GM23248 (cell line): ENCODE measurements at regions not wholly inside any gene's neighbourhood (a gene's known extent, or its start where the extent isn't known, plus 50 kb on each side); places are given as distances from the start of the nearest gene placed in this dataset.

Source experiments
- DNase-seq: peaks from one replicate; pipeline ENCODE4 v3.0.0-alpha.2; 2015
- H2AFZ ChIP-seq: fragments of 200-600 bp; sonication (generic); 2 replicates; pipeline ENCODE4 v1.6.1; 2016; ENCODE audit warnings: antibody characterized with exemption
- H3F3A ChIP-seq: fragments of 200-600 bp; sonication (generic); 2 replicates; pipeline ENCODE4 v1.6.1; 2016; ENCODE audit warnings: mild to moderate bottlenecking, antibody characterized with exemption, mixed run types; ENCODE audit not compliant: insufficient read depth
- H3K27ac ChIP-seq: fragments of 200-600 bp; sonication (generic); 2 replicates; pipeline ENCODE4 v1.5.1; 2016; ENCODE audit warnings: mild to moderate bottlenecking
- H3K27me3 ChIP-seq: fragments of 200-600 bp; sonication (generic); replicated peaks from 2 replicates; pipeline ENCODE4 v1.6.1; 2016; ENCODE audit warnings: mild to moderate bottlenecking; ENCODE audit not compliant: insufficient read depth
- H3K36me3 ChIP-seq: fragments of 200-600 bp; sonication (generic); 2 replicates; pipeline ENCODE4 v1.6.1; 2016; ENCODE audit warnings: low read depth, mild to moderate bottlenecking
- H3K4me1 ChIP-seq: fragments of 200-600 bp; sonication (generic); 2 replicates; pipeline ENCODE4 v1.6.1; 2016; ENCODE audit warnings: mild to moderate bottlenecking; ENCODE audit not compliant: insufficient read depth
- H3K4me2 ChIP-seq: fragments of 200-600 bp; sonication (generic); one replicate; pipeline ENCODE4 v1.6.1; 2016; ENCODE audit warnings: mild to moderate bottlenecking; ENCODE audit not compliant: unreplicated experiment
- H3K4me3 ChIP-seq: fragments of 200-600 bp; sonication (generic); 2 replicates; pipeline ENCODE4 v1.5.1; 2016; ENCODE audit warnings: mild to moderate bottlenecking
- H3K79me2 ChIP-seq: fragments of 200-600 bp; sonication (generic); 2 replicates; pipeline ENCODE4 v1.6.1; 2016; ENCODE audit warnings: mild to moderate bottlenecking; ENCODE audit not compliant: insufficient read depth
- H3K9ac ChIP-seq: fragments of 200-600 bp; sonication (generic); 2 replicates; pipeline ENCODE4 v1.6.1; 2016; ENCODE audit warnings: mild to moderate bottlenecking
- H3K9me2 ChIP-seq: fragments of 200-600 bp; sonication (generic); 2 replicates; pipeline ENCODE4 v1.6.1; 2016; ENCODE audit warnings: mixed run types, mild to moderate bottlenecking, moderate library complexity; ENCODE audit not compliant: insufficient read depth
- H3K9me3 ChIP-seq: fragments of 200-600 bp; sonication (generic); one replicate; pipeline ENCODE4 v1.6.1; 2017; ENCODE audit warnings: low read depth
- H4K20me1 ChIP-seq: fragments of 200-600 bp; sonication (generic); 2 replicates; pipeline ENCODE4 v1.6.0; 2016; ENCODE audit not compliant: insufficient read depth
- EZH2 ChIP-seq: fragments of 200-600 bp; sonication (generic); IDR thresholded peaks from 2 replicates; pipeline ENCODE4 v1.6.1; 2018; ENCODE audit warnings: antibody characterized with exemption, mild to moderate bottlenecking; ENCODE audit not compliant: insufficient read depth, poor library complexity, severe bottlenecking
- EZH2phosphoT487 ChIP-seq: fragments of 200-600 bp; sonication (generic); IDR thresholded peaks from 2 replicates; pipeline ENCODE4 v1.6.1; 2018; ENCODE audit warnings: antibody characterized with exemption, moderate library complexity, mild to moderate bottlenecking, low read depth; ENCODE audit not compliant: insufficient read depth
- WGBS, 2 experiments: methylation state at CpG; one replicate each; pipeline ENCODE4 v1.1.6; 2015 to 2017; ENCODE audit warnings: low lambda C conversion rate in 2 of 2, low coverage in 1 of 2; ENCODE audit errors: missing lambda C conversion rate in 2 of 2; 5-methylcytosine and 5-hydroxymethylcytosine counted together
- in situ Hi-C: fragments of 300-500 bp; cut with MboI; formaldehyde crosslinking; loops from 2 replicates; pipeline ENCODE4 v1.15.0; 2020

GRCh38 chr17:34113089-34113488 lies 142.0 kb upstream of the CCL2 start:
- Histone ChIP-seq H3K79me2 (no peaks in the 10 kb centered on the region), H3K36me3 (no peaks in the 10 kb centered on the region), H3K27me3 (peaks cover 4% of the 10 kb centered on the region; the same call in 1 of the 2 replicates), H3K4me1 (no peaks in the 10 kb centered on the region), H3K9me3 (no peaks in the 10 kb centered on the region), H3F3A (no peaks in the 10 kb centered on the region), H2AFZ (no peak overlapping the region), H3K4me3 (no peak overlapping the region), H4K20me1 (no peaks in the 10 kb centered on the region), H3K27ac (no peak overlapping the region), H3K9ac (no peak overlapping the region), H3K4me2 (no peak overlapping the region), H3K9me2 (no peaks in the 10 kb centered on the region)
- 50 to 61% methylated on average over 2 of the region's 2 CpGs for WGBS, 2 experiments
- peak; percentile 10 for DNase-seq
- in situ Hi-C loops, result no loop called here
- TF ChIP-seq EZH2phosphoT487 (no peak), EZH2 (no peak)

GRCh38 chr17:34114174-34114573 lies 140.9 kb upstream of the CCL2 start:
- no peak overlapping the region for H3K4me3 ChIP-seq
- TF ChIP-seq EZH2phosphoT487 (no peak), EZH2 (no peak)
- H3K27ac ChIP-seq, result no peak overlapping the region
- H3K79me2 ChIP-seq, result no peaks in the 10 kb centered on the region
- in situ Hi-C loops, result no loop called here
- H3K4me1 ChIP-seq, result no peaks in the 10 kb centered on the region
- H3K27me3 ChIP-seq, result peaks cover 4% of the 10 kb centered on the region; the same call in 1 of the 2 replicates
- DNase-seq, result no peak
- no peak overlapping the region for H3K4me2 ChIP-seq
- H3K9me3 ChIP-seq, result no peaks in the 10 kb centered on the region
- H3K36me3 ChIP-seq, result no peaks in the 10 kb centered on the region
- H4K20me1 ChIP-seq, result no peaks in the 10 kb centered on the region
- H3K9me2 ChIP-seq, result no peaks in the 10 kb centered on the region
- no peak overlapping the region for H3K9ac ChIP-seq
- no peak overlapping the region for H2AFZ ChIP-seq
- no peaks in the 10 kb centered on the region for H3F3A ChIP-seq

- in situ Hi-C loops, result no loop called here
- no peaks in the 10 kb centered on the region for H3K9me3 ChIP-seq
- H3K4me2 ChIP-seq, result no peak overlapping the region
- H3K27ac ChIP-seq, result no peak overlapping the region
- TF ChIP-seq EZH2phosphoT487 (no peak), EZH2 (no peak)
- peaks cover 3% of the 10 kb centered on the region; the same call in 1 of the 2 replicates for H3K27me3 ChIP-seq
- H3K9ac ChIP-seq, result no peak overlapping the region
- no peaks in the 10 kb centered on the region for H3K79me2 ChIP-seq
- DNase-seq, result no peak
- H3K36me3 ChIP-seq, result no peaks in the 10 kb centered on the region
- no peak overlapping the region for H2AFZ ChIP-seq
- no peaks in the 10 kb centered on the region for H3K9me2 ChIP-seq
- no peaks in the 10 kb centered on the region for H3K4me1 ChIP-seq
- H3K4me3 ChIP-seq, result no peak overlapping the region
- no peaks in the 10 kb centered on the region for H4K20me1 ChIP-seq
- H3F3A ChIP-seq, result no peaks in the 10 kb centered on the region
Measured at GRCh38 chr17:34116306-34116705, 138.8 kb upstream of the CCL2 start.

DNA sequence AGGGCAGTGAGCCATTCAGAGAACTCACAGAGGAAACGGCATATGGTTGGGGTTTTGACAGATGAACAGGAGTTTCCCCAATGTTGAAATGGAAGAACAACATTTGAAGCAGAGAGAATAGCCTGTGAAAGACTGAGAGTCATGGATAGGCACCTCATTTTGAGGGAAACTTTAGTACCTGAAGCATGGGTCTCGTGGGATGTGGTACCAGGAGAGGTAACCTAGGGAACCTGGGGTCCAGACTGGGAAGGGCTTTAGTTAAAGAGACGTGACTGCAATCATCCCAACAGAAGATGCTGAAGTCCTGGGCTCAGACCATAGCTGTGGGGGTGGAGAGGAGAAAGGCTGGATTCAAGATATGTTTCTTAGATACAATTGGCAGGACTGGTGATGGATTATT lies 137.8 kb upstream of the CCL2 start:
- Histone ChIP-seq H3K27ac (no peak overlapping the region), H3K36me3 (no peaks in the 10 kb centered on the region), H3K9ac (no peak overlapping the region), H4K20me1 (no peaks in the 10 kb centered on the region), H3K79me2 (no peaks in the 10 kb centered on the region), H3K4me3 (no peak overlapping the region), H3K4me1 (no peaks in the 10 kb centered on the region), H2AFZ (no peak overlapping the region), H3K27me3 (no peaks in the 10 kb centered on the region; the same call in 1 of the 2 replicates), H3K9me2 (no peaks in the 10 kb centered on the region), H3K9me3 (no peaks in the 10 kb centered on the region), H3K4me2 (no peak overlapping the region), H3F3A (no peaks in the 10 kb centered on the region)
- TF ChIP-seq EZH2 (no peak), EZH2phosphoT487 (no peak)
- no peak for DNase-seq
- in situ Hi-C loops, result no loop called here
- WGBS, 2 experiments, result 13 to 22% methylated on average over 3 of the region's 3 CpGs

- H2AFZ ChIP-seq, result no peak overlapping the region
- in situ Hi-C loops, result no loop called here
- H4K20me1 ChIP-seq, result no peaks in the 10 kb centered on the region
- H3K27ac ChIP-seq, result no peak overlapping the region
- H3K4me3 ChIP-seq, result no peak overlapping the region
- 24 to 41% methylated on average over 1 of the region's 1 CpG for whole genome bisulfite sequencing, 2 experiments
- TF ChIP-seq EZH2phosphoT487 (no peak), EZH2 (no peak)
- H3K4me2 ChIP-seq, result no peak overlapping the region
- DNase-seq, result no peak
- no peaks in the 10 kb centered on the region for H3K9me3 ChIP-seq
- no peaks in the 10 kb centered on the region; the same call in 1 of the 2 replicates for H3K27me3 ChIP-seq
- no peak overlapping the region for H3K9ac ChIP-seq
- no peaks in the 10 kb centered on the region for H3K36me3 ChIP-seq
- no peaks in the 10 kb centered on the region for H3K9me2 ChIP-seq
- no peaks in the 10 kb centered on the region for H3K4me1 ChIP-seq
- no peaks in the 10 kb centered on the region for H3F3A ChIP-seq
- H3K79me2 ChIP-seq, result no peaks in the 10 kb centered on the region
Measured at GRCh38 chr17:34117811-34118210, 137.3 kb upstream of the CCL2 start.
